ENCODE measurements at regions not wholly inside any gene's neighbourhood (a gene's known extent, or its start where the extent isn't known, plus 50 kb on each side); places are given as distances from the start of the nearest gene placed in this dataset.

GRCh38 chr4:79634111-79634510 lies 226.1 kb upstream of the GK2 start:
- peaks cover 0 to 2% (median 0%) of the 10 kb centered on the region in 5 donors for H3K9me3 Mint-ChIP-seq
- Histone ChIP-seq H3K27ac (ENCODE audit: low read depth, low read length) (no peak overlapping the region), H3K36me3 (ENCODE audit: insufficient read depth, low read length) (no peaks in the 10 kb centered on the region), H3K9me3 (ENCODE audit: low read length) (no peaks in the 10 kb centered on the region), H3K4me3 (ENCODE audit: low read length) (no peak overlapping the region), H3K27me3 (ENCODE audit: insufficient read depth, low read length, poor library complexity, severe bottlenecking) (no peaks in the 10 kb centered on the region), H3K4me1 (ENCODE audit: insufficient read depth, low read length) (no peaks in the 10 kb centered on the region)
- POLR2A ChIA-PET, result no interaction called here
- H3K27ac Mint-ChIP-seq, result no peak overlapping the region
- H3K36me3 Mint-ChIP-seq, result no peaks in the 10 kb centered on the region
- H3K4me1 Mint-ChIP-seq, result no peaks in the 10 kb centered on the region
- CTCF ChIA-PET, result no interaction called here
- H3K27me3 Mint-ChIP-seq, result peaks cover 0 to 2% of the 10 kb centered on the region in 2 donors
- no peak overlapping the region for H3K4me3 Mint-ChIP-seq
- no peak for DNase-seq

DNA sequence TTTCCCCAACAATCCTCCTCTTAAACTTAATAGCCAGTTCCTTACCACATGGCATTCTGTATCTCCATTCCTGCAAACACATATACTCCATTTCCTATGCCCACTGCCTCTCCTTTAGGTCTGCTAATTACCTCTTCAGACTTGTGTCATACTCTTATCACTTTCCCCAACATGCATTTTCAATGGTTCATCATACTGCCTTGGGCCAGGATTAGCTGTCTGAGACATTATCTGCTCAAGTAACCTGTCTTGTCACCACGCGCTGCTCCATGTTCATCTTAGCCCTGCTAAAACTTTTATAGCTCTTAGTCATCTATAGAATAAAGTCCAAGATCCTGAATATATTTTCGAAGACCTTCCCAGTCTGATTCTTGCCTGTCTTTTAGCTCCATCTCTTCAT lies 224.1 kb upstream of the GK2 start:
- Mint-ChIP-seq H3K27me3 (peaks cover 0 to 2% of the 10 kb centered on the region in 2 donors), H3K27ac (no peak overlapping the region), H3K4me3 (no peak overlapping the region), H3K9me3 (no peaks in the 10 kb centered on the region), H3K4me1 (no peaks in the 10 kb centered on the region), H3K36me3 (no peaks in the 10 kb centered on the region)
- no peak overlapping the region for H3K4me3 ChIP-seq (ENCODE audit: low read length)
- ChIA-PET CTCF (no interaction called here), POLR2A (no interaction called here)
- H3K27me3 ChIP-seq (ENCODE audit: insufficient read depth, low read length, poor library complexity, severe bottlenecking), result no peaks in the 10 kb centered on the region
- no peak overlapping the region for H3K27ac ChIP-seq (ENCODE audit: low read depth, low read length)
- DNase-seq, result no peak
- no peaks in the 10 kb centered on the region for H3K9me3 ChIP-seq (ENCODE audit: low read length)
- H3K4me1 ChIP-seq (ENCODE audit: insufficient read depth, low read length), result no peaks in the 10 kb centered on the region
- H3K36me3 ChIP-seq (ENCODE audit: insufficient read depth, low read length), result no peaks in the 10 kb centered on the region

DNA sequence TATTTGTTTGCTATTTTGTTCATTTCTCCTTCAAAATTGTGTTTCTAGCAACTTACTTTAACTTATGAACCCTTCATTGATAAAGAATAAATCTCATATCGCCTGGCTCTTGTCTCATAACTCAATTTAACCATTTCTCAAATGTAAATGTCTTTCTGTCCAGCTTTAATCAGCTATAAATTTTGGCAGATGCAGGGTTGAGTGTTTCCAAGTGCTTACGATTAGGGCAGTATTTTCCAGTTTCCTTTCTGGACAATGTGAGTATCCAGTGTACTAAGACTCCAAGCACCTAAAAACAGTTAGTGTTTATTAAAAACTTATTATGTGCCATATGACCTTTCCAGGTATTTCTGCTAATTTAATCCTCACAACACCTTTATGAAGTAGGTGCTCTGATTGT lies 218.6 kb upstream of the GK2 start:
- ChIA-PET CTCF (no interaction called here), POLR2A (no interaction called here)
- no peaks in the 10 kb centered on the region for H3K9me3 Mint-ChIP-seq

DNA sequence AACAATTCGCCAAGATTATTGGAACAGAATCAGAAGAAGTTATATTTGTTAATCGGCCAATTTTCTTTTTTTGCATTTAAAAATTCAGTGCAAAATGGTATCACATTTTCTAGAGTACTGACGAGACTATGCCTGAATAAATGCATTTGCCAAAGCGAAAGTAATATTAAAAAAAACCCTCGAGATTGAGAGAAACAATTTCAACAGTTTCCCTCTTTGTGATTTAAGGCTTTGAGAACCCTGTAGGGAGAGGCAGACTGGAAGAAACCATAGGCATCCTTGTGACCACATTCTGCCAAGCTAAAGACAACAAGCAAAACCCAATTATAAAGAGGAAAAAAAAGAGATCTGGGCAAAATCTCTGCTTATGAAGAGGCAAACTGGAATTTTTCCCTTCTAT lies 218.1 kb upstream of the GK2 start:
- Mint-ChIP-seq H3K4me1 (peaks cover 0 to 7% (median 5%) of the 10 kb centered on the region in 3 donors), H3K27ac (no peak overlapping the region), H3K4me3 (no peak overlapping the region), H3K36me3 (no peaks in the 10 kb centered on the region), H3K27me3 (no peaks in the 10 kb centered on the region), H3K9me3 (no peaks in the 10 kb centered on the region)
- H3K9me3 ChIP-seq (ENCODE audit: low read length), result no peaks in the 10 kb centered on the region
- no peak overlapping the region for H3K4me3 ChIP-seq (ENCODE audit: low read length)
- DNase-seq, result no peak
- H3K27me3 ChIP-seq (ENCODE audit: insufficient read depth, low read length, poor library complexity, severe bottlenecking), result no peaks in the 10 kb centered on the region
- no peak overlapping the region for H3K27ac ChIP-seq (ENCODE audit: low read depth, low read length)
- POLR2A ChIA-PET, result no interaction called here
- CTCF ChIA-PET, result no interaction called here
- no peaks in the 10 kb centered on the region for H3K4me1 ChIP-seq (ENCODE audit: insufficient read depth, low read length)
- H3K36me3 ChIP-seq (ENCODE audit: insufficient read depth, low read length), result no peaks in the 10 kb centered on the region

More for the DNA sequence above, 218.6 kb upstream of the GK2 start:
- Histone ChIP-seq H3K4me1 (ENCODE audit: insufficient read depth, low read length) (no peaks in the 10 kb centered on the region), H3K9me3 (ENCODE audit: low read length) (no peaks in the 10 kb centered on the region), H3K27me3 (ENCODE audit: insufficient read depth, low read length, poor library complexity, severe bottlenecking) (no peaks in the 10 kb centered on the region), H3K36me3 (ENCODE audit: insufficient read depth, low read length) (no peaks in the 10 kb centered on the region), H3K27ac (ENCODE audit: low read depth, low read length) (no peak overlapping the region), H3K4me3 (ENCODE audit: low read length) (no peak overlapping the region)
- Mint-ChIP-seq H3K27me3 (no peaks in the 10 kb centered on the region), H3K27ac (no peak overlapping the region), H3K4me1 (peaks cover 0 to 7% (median 5%) of the 10 kb centered on the region in 3 donors), H3K4me3 (no peak overlapping the region), H3K36me3 (no peaks in the 10 kb centered on the region)
- no peak for DNase-seq

DNA sequence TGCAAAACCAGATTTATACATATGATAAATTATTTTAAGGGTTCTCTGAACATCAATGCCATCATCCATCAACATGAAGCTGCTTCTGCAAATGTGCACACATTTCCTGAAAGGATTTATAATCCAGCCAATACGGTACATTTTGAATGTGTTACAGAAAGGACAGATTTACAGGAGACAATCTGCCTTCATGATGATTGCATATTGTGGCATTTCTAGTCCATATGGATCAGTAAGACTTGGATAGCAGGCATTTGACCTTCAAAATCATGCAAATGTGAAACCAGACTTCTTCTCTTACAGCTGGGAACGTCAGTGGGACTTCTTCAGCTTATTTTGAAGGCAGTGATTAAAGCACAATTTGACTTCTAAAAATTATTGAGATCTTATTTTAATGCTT lies 217.3 kb upstream of the GK2 start:
- Mint-ChIP-seq H3K27ac (no peak overlapping the region), H3K4me3 (no peak overlapping the region), H3K4me1 (peaks cover 0 to 7% (median 5%) of the 10 kb centered on the region in 3 donors), H3K36me3 (no peaks in the 10 kb centered on the region), H3K27me3 (no peaks in the 10 kb centered on the region), H3K9me3 (no peaks in the 10 kb centered on the region)
- POLR2A ChIA-PET, result no interaction called here
- Histone ChIP-seq H3K4me3 (ENCODE audit: low read length) (no peak overlapping the region), H3K27me3 (ENCODE audit: insufficient read depth, low read length, poor library complexity, severe bottlenecking) (no peaks in the 10 kb centered on the region), H3K36me3 (ENCODE audit: insufficient read depth, low read length) (no peaks in the 10 kb centered on the region), H3K9me3 (ENCODE audit: low read length) (no peaks in the 10 kb centered on the region), H3K27ac (ENCODE audit: low read depth, low read length) (no peak overlapping the region), H3K4me1 (ENCODE audit: insufficient read depth, low read length) (no peaks in the 10 kb centered on the region)
- DNase-seq, result no peak
- CTCF ChIA-PET, result no interaction called here

DNA sequence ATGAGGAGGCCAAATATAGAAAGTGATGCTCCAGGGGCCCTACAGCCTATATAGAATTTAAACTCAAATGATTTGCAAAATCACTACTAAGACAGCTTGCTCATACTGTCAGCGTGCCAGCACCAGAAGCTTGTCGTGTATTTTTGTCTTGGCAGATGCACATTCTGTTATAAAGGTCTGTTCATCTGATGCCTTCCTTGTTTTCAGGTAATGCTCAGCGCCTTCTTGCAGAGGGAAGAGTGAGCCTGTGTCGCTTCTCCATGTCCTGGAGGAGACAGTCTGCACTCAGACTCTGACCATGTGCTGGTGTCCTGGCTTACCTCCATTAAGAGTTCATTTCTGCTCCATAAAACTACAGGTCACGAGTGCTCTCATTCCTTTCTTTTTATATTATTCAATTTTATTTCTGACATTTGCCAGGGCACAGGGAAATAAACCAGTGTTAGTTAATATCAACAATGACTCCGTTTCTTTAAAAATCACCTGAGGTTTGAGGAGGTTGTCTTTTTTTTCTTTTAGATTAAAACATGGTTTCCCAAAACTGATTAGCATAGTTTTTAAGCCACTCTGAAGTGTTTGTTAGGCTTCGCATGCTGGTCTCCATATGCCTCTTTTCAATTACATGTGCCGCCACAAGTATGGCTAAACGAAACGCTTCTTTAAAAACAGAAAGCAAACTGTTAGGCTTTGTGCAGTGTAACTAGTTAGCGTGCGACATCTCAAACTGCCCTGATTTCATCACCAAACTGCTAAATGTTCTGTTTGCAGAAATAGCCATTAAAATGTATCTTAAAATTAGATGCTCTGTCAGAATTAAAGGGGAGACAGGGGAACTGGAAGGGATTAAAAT lies 215.2 kb upstream of the GK2 start:
- no peak overlapping the region for H3K4me3 ChIP-seq (ENCODE audit: low read length)
- no peaks in the 10 kb centered on the region for H3K4me1 ChIP-seq (ENCODE audit: insufficient read depth, low read length)
- H3K9me3 Mint-ChIP-seq, result no peaks in the 10 kb centered on the region
- no peak overlapping the region for H3K4me3 Mint-ChIP-seq
- no peak for DNase-seq
- no peaks in the 10 kb centered on the region for H3K27me3 Mint-ChIP-seq
- CTCF ChIA-PET, result no interaction called here
- no peaks in the 10 kb centered on the region for H3K27me3 ChIP-seq (ENCODE audit: insufficient read depth, low read length, poor library complexity, severe bottlenecking)
- H3K9me3 ChIP-seq (ENCODE audit: low read length), result no peaks in the 10 kb centered on the region
- no peaks in the 10 kb centered on the region for H3K36me3 Mint-ChIP-seq
- POLR2A ChIA-PET, result no interaction called here
- no peak overlapping the region for H3K27ac ChIP-seq (ENCODE audit: low read depth, low read length)
- H3K27ac Mint-ChIP-seq, result no peak overlapping the region
- H3K4me1 Mint-ChIP-seq, result peaks cover 0 to 7% (median 5%) of the 10 kb centered on the region in 3 donors
- H3K36me3 ChIP-seq (ENCODE audit: insufficient read depth, low read length), result no peaks in the 10 kb centered on the region

DNA sequence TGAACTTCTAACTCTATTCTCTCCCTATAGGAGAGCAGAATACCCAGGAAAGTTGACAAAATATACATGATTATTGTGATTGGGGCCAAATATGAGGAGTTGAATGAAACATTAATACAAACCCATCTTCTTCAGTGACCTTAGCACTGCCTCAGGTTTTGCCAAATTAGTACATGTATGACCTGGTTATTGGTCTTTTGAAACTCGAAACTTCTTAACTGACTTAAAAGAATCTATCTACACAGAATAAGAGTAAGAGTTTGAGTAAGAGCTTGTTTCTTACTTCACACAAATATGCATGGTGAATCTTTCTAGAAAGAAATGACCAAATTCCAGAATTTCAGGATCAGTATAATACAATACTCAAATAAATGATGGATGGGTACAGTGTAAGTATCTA lies 213.0 kb upstream of the GK2 start:
- no peaks in the 10 kb centered on the region for H3K27me3 Mint-ChIP-seq
- H3K9me3 ChIP-seq (ENCODE audit: low read length), result no peaks in the 10 kb centered on the region
- no peaks in the 10 kb centered on the region for H3K27me3 ChIP-seq (ENCODE audit: insufficient read depth, low read length, poor library complexity, severe bottlenecking)
- no peaks in the 10 kb centered on the region for H3K36me3 Mint-ChIP-seq
- no peaks in the 10 kb centered on the region for H3K4me1 ChIP-seq (ENCODE audit: insufficient read depth, low read length)
- H3K27ac Mint-ChIP-seq, result no peak overlapping the region
- H3K27ac ChIP-seq (ENCODE audit: low read depth, low read length), result no peak overlapping the region
- no peaks in the 10 kb centered on the region for H3K9me3 Mint-ChIP-seq
- no peak overlapping the region for H3K4me3 Mint-ChIP-seq
- peaks cover 0 to 6% (median 5%) of the 10 kb centered on the region in 3 donors for H3K4me1 Mint-ChIP-seq
- DNase-seq, result no peak
- ChIA-PET CTCF (no interaction called here), POLR2A (no interaction called here)
- H3K4me3 ChIP-seq (ENCODE audit: low read length), result no peak overlapping the region
- H3K36me3 ChIP-seq (ENCODE audit: insufficient read depth, low read length), result no peaks in the 10 kb centered on the region

DNA sequence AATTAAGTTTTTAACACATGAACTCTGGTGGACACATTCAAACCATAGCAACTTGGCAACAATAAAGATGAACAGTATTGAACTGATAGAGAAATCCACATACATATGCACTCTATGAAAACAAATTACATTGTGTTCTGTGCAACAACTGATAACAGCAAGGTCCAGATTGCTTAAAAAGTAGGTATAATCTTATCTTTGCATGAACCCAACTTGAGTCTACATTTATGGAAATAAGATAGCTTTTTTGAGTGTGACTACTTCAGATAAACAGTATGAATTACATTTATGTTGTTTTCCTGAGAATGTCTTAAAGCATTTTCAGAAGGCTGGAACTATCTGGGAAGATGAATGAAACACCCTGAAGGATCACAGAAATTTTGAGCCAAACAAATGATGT lies 212.6 kb upstream of the GK2 start:
- H3K9me3 ChIP-seq (ENCODE audit: low read length), result no peaks in the 10 kb centered on the region
- no peaks in the 10 kb centered on the region for H3K27me3 ChIP-seq (ENCODE audit: insufficient read depth, low read length, poor library complexity, severe bottlenecking)
- Mint-ChIP-seq H3K27me3 (no peaks in the 10 kb centered on the region), H3K27ac (no peak overlapping the region), H3K9me3 (no peaks in the 10 kb centered on the region), H3K36me3 (no peaks in the 10 kb centered on the region), H3K4me3 (no peak overlapping the region), H3K4me1 (peaks cover 0 to 2% (median under 1%) of the 10 kb centered on the region in 3 donors)
- no peak overlapping the region for H3K4me3 ChIP-seq (ENCODE audit: low read length)
- no peaks in the 10 kb centered on the region for H3K36me3 ChIP-seq (ENCODE audit: insufficient read depth, low read length)
- CTCF ChIA-PET, result no interaction called here
- DNase-seq, result no peak
- H3K4me1 ChIP-seq (ENCODE audit: insufficient read depth, low read length), result no peaks in the 10 kb centered on the region
- H3K27ac ChIP-seq (ENCODE audit: low read depth, low read length), result no peak overlapping the region
- POLR2A ChIA-PET, result no interaction called here

Measured in CD8-positive, alpha-beta memory T cell (primary cell).